NCI-H446 treated with DMSO at 0.1 percent for 48 hours (cell line): ENCODE measurements at regions not wholly inside any gene's neighbourhood (a gene's known extent, or its start where the extent isn't known, plus 50 kb on each side); places are given as distances from the start of the nearest gene placed in this dataset.

ENCODE experiments used
- DNase-seq: peaks from one replicate; lab custom pipeline; 2025; lab: John Stamatoyannopoulos, UW

GRCh38 chr12:60240891-60241290 is 645.1 kb downstream of the SLC16A7 start:
- DNase-seq = no peak

- DNase-seq = no peak
Observed at GRCh38 chr12:60251091-60251490, 655.3 kb downstream of the SLC16A7 start.

GRCh38 chr12:60252359-60253096 is 656.7 kb downstream of the SLC16A7 start:
- no peak for DNase-seq

DNA sequence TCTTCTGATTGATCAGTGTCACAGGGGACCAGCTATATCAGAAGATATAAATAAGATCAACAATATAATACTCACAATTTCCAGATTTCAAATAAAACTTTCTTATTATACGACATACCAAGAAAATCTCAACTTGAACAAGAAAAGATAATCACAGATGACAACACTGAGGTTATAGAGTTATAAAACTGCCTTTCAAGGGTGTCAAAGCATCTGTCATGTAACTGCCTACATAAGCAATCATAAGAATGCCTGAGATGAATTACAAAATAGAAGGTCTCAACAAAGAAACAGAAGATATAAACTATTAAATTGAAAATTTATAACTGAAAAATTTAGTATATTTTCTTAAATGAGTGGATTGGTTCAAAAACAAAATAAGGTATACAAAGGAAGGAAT is 659.2 kb downstream of the SLC16A7 start:
- no peak for DNase-seq

GRCh38 chr12:60257063-60257462 is 661.2 kb downstream of the SLC16A7 start:
- no peak for DNase-seq

DNA sequence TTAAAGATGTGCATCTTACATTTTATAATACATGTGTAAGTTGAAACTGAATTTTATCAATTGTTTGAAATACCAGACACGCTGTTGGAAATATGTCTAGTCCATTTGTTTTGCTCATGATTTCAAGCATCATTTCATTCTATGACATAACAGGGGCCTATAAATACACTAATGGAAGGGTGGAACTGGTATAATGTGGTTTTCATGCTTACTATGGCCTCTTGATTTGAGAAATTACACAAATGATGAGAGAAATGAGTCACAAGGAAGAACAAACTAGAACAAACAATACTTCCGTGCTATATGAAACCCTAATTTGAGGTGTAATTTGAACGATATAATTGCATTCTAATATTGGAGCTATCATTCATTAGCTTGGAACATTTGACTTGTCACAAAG is 663.4 kb downstream of the SLC16A7 start:
- no peak for DNase-seq

- DNase-seq = no peak
Observed at GRCh38 chr12:60262378-60262777, 666.5 kb downstream of the SLC16A7 start.

DNA sequence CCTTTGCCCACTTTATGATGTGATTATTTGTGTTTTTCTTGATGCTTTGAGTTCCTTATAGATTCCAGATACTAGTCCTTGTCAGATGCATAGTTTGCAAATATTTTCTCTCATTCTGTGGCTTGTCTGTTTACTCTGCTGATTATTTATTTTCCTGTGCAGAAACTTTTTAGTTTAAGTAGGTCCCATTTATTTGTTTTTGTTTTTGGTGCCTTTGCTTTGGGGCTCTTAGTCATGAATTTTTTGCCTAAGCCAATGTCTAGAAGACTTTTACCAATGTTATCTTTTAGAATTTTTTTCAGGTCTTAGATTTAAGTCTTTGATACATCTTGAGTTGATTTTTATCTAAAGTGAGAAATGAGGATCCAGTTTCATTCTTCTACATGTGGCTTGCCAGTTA is 667.3 kb downstream of the SLC16A7 start:
- no peak for DNase-seq

GRCh38 chr12:60263836-60264493 is 668.1 kb downstream of the SLC16A7 start:
- no peak for DNase-seq

- no peak for DNase-seq
Observed at GRCh38 chr12:60265741-60266140, 669.9 kb downstream of the SLC16A7 start.

- no peak for DNase-seq
Observed at GRCh38 chr12:60266381-60266852, 670.6 kb downstream of the SLC16A7 start.

- DNase-seq = no peak
Observed at GRCh38 chr12:60269611-60270269, 673.9 kb downstream of the SLC16A7 start.

DNA sequence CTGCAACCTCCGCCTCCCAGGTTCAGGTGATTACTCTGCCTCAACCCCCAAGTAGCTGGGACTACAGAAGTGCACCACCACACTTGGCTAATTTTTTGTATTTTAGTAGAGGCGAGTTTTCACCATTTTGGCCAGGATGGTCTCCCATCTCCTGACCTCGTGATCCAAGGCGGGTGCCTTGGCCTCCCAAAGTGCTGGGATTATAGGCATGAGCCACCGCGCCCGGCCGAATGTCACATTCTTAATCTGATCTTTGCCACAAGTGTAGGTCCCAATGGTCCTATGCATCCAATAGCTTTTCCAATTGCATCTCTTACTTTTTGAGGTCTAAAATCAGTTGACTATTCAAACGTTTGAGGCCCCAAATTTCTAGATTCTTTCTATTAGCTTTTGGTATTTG is 676.0 kb downstream of the SLC16A7 start:
- no peak for DNase-seq

- no peak for DNase-seq
Observed at GRCh38 chr12:60278209-60278608, 682.4 kb downstream of the SLC16A7 start.

GRCh38 chr12:60279221-60279620 is 683.4 kb downstream of the SLC16A7 start:
- DNase-seq = no peak

GRCh38 chr12:60281522-60281921 is 685.7 kb downstream of the SLC16A7 start:
- no peak for DNase-seq

- DNase-seq = no peak
Observed at GRCh38 chr12:60290532-60290931, 694.7 kb downstream of the SLC16A7 start.

DNA sequence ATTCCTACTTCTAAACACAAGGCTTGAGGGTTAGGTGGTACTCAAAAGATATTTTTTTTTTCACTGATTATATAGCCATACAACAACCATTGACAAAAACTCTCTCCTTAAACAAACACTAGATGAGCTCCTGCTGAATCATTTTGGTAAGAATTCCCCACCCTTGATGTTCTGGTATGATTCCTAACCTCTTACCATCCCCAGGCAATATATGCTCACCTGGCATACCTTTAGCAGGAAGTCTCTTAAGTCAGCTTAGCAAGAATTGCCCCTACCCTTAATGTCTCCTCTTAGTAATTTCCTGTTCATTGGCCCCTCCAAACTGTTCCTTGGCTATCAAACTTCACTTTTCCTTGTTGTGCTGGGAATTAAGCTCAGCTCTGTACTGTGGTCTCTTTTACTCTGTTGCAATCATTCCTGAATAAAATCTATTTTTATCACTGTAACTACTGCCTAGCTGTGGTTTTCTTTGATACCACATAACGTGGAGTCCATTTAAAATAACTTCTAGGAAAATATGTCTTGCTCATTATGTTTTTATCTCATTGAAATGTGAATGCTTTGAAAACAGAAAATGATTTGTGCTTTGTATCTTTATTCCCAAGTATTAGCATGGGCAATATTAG is 712.6 kb downstream of the SLC16A7 start:
- DNase-seq = no peak

DNA sequence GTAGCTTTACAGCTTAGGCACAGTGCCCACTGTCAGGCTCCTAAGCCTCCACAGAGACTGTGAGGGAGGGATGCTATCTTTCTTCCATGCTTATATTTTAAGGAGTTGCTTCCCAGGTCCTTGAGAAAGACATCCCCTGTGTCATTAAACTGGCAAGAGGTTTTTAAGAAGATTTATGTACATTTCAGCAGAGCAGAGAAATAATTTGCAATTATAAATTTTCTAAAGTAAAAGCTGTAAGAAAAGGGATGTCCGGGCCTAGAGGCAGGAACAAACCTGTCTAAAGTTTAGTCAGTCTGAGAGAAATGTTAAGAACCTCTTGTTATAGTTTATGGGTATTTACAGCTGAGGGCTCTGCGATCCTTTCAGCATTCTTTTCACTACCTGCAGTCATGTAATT is 716.1 kb downstream of the SLC16A7 start:
- no peak for DNase-seq

DNA sequence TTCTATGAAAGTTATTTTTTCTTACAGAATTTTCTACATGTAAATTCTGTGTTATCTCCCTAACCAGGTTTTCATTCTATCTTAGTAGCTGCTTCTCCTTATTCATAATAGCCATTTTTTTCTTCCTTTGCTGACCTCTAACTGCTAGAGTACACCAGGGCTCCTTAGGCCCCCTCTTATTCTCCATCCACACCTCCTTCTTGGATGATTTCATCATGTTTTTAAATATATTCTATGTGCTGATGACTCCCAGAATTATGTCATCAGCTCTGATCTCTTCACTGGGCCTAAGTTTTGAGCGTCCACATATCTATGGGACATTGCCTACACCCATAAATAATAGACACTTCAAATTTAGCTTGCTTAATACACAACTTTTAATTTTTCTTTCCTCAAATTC is 721.5 kb downstream of the SLC16A7 start:
- no peak for DNase-seq

DNA sequence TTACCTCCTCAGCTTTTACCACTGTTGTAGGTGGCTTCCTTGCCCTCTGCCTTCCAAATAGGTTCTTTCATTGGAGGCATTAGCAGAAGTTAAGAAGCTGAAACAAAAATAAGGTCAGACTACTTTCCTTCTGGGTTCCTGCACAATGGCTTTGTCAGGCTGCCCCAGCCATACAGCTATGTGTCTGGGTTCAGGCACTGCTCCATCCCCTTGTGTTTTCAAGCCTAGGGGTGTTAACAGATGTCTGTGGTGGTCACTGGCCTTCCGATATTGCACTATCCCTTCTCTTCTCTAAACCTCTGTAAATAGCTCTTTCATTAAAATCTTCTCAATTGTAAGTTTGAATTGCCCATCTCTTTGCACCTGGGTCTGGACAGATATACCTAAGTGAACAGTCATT is 728.9 kb downstream of the SLC16A7 start:
- no peak for DNase-seq

GRCh38 chr12:60333461-60333860 is 737.6 kb downstream of the SLC16A7 start:
- DNase-seq = no peak

DNA sequence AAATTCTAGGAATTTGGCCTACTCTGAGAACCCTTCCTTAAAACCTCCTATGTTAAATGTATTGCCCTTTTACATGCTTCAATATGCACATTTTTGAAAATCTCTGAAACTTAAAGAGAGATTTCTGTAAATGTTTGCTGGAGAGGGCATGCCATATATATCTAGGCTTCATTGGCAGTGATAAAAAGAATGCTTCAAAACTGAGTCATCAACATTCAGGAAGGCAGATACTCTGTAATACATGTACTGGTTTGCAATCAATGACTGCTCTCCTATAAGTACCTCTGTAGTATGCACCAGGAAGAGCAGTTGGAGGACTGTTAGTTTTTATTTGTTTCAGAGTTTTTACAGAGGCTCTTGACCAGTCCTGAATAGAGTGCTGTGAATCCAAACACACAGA is 739.9 kb downstream of the SLC16A7 start:
- no peak for DNase-seq
